Head of caudate nucleus (tissue), 42 donors: ENCODE measurements at regions not wholly inside any gene's neighbourhood (a gene's known extent, or its start where the extent isn't known, plus 50 kb on each side); places are given as distances from the start of the nearest gene placed in this dataset.

Source experiments
- DNase-seq, 42 donors: peaks; one replicate each; pipeline versions ENCODE4 v3.0.0 to v3.0.0-alpha.2; 2020 to 2021; ENCODE audit warnings: mixed read lengths in 7 of 42
- intact Hi-C: fragments of 100-400 bp; cut with DNase I; formaldehyde crosslinking; loops from one replicate; pipeline ENCODE4 v1.15.0; 2022

DNA sequence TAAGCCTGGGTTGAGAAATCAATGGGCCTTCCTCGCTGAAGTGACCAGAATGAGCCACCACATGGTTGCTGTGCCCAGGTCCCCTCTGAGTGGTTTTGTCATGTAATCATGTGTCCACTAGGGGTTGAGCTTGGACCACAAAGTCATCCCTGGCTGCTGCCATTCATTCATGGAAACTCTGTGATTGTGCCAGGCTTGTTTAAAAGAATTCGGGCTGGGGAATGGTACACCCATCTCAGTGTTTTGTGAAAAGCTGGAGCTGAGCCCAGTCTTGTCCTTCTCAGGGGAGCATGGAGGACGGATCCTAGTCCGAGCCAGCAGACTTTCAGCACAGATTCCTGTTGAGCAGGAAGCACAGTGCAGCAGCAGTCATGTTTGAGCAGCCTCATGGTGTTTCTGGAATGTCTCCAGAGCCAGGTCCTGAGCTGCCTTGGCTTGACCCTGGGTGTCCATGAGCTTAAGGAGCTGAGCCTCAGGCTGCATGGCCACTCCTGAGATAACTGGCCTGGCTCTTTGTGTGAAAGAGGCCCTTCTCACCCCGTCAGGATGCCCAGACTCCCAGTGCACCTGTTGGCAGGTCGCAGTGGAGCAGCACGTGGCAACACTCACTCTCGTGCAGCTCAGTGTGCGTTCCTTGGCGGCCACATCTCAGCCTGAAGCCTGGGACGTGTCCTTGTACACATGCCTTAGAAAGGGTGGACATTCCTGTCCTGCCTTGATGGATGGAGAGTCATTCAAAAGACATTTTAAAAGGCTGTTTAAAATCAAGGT is 260.3 kb upstream of the TPM1 start:
- DNase-seq: peak in 39 of 42 donors; percentile 21 to 85 (median 61)
- intact Hi-C loops: loop anchor here (5.0 kb wide), 1 partner anchor 310 kb away; no protein-coding TSS in a partner anchor

DNA sequence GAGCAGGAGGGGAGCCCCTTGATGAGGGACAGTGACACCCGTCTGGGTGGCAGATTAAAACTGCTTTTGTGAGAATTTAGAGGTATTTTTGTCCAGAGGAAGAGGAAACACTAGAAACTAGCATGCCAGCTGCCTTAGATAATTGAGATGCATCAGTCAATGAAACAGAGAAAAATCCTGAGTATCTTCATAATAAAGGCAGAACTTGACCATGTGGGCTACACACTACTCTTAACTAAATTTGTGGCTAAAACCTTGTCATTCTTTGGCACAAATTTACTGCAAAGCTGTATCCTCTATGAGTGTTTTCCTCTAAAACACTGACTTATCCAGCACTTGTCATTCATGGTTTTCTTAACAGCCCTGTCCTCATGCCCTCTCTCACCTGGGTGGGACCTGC is 259.7 kb upstream of the TPM1 start:
- no peak for DNase-seq
- intact Hi-C loops: loop anchor here (5.0 kb wide), 1 partner anchor 309 kb away; no protein-coding TSS in a partner anchor

GRCh38 chr15:62783303-62783957 is 259.1 kb upstream of the TPM1 start:
- intact Hi-C loops: loop anchor here (5.0 kb wide), 1 partner anchor 309 kb away; no protein-coding TSS in a partner anchor
- no peak for DNase-seq

DNA sequence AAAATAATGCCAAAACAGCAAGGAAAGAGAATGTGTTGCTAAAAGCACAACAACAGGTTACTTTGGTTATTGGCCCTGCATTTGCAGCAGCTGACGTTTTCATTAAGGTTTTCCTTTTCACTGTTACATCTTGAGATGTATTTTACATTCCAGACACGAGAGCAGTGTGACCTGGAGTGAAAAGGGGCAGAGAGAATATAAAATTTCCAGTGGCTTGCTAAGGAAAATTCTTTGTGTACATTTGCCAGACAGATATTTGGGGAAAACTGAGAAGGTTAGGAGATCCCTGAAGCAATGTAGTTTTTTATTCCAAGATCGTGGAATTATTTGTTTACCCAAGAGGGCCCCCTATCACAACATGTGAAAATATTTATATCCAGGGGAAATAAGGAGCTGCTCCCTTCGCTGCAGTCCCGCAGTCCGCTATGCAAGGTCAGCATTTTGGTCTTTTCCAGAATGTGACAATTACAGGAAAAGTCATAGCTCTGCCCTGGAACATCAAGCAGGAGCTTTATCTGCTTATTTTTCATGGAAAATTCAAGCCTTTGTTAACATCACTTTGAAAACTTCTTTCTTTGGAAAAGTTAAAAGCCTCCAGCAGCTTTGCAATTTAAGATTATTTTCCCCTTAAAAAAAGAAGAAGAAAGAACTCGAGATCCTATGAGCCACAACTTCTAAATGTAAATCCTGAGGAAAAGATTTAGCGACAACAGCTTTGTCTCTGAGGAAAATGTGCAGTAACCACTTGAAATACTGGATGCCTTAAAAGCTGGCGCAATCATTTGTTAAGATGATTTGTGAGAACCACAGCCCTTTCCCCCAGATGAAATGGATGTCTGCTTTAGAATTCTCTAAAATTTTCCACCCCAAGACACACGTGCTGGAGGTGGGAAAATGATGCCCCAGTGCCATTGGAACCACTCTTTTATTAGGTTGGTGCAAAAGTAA is 256.4 kb upstream of the TPM1 start:
- intact Hi-C loops: no loop called here

DNA sequence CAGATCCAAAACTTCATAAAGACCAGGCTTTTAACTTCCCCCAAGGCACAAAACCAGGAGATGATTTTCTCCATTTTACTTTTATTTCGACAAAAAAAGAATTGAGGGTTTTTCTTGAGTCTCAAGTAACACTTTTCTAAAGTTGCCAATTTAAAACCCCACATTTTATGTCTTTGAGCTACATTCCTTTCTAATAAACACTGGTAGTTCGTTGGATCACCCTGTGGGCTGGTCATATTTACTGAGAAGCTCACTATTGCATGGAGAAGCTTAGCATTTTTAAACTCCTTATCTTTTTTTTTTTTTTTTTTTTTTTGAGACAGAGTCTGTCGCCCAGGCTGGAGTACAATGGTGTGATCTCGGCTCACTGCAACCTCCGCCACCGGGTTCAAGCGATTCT is 255.1 kb upstream of the TPM1 start:
- intact Hi-C loops: no loop called here
- no peak for DNase-seq

More for the DNA sequence above, 256.4 kb upstream of the TPM1 start:
- DNase-seq: no peak

- intact Hi-C loops: no loop called here
- DNase-seq: no peak
Observed at GRCh38 chr15:62788224-62788623, 254.3 kb upstream of the TPM1 start.

- intact Hi-C loops: no loop called here
- no peak for DNase-seq
Observed at GRCh38 chr15:62790546-62790945, 252.0 kb upstream of the TPM1 start.

- intact Hi-C loops: no loop called here
Observed at GRCh38 chr15:62791694-62792093, 250.9 kb upstream of the TPM1 start.

DNA sequence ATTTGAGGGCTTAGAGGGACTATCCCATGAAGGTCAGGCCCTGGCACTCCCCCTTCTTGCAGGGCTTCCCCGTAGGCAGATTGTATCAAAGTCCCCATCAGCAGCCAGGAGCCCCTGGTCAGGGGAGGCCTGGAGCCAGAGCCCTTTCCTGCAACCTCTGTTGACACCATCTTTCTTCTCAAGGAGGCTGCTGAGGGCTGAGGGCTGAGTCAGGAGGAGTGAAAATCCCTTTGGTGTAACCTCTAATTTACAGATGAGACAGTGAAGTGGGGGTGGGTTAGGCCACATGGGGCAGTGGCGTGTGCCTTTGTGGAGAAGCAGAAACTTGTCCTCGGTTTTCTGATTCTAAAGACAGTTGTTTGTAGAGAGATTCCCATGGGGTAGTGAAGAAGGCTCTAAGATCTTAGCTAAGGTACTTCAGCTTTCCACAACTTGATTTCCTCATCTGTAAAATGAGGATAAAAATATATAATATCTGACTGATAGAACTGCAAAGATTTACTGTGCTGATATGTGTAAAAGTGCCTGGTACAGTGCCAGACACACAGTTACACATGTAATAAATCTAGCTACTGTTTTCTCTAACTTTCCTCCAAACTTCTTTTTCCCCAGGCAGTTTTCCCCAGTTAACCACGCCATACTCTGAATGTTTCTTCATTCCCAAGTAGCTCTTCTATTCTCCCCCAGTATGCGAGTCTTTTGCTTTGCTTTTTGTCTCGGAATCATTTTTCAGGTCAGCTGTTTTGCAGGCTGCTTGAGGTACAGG is 249.4 kb upstream of the TPM1 start:
- intact Hi-C loops: no loop called here
- DNase-seq: no peak

More at GRCh38 chr15:62791694-62792093, 250.9 kb upstream of the TPM1 start:
- no peak for DNase-seq

DNA sequence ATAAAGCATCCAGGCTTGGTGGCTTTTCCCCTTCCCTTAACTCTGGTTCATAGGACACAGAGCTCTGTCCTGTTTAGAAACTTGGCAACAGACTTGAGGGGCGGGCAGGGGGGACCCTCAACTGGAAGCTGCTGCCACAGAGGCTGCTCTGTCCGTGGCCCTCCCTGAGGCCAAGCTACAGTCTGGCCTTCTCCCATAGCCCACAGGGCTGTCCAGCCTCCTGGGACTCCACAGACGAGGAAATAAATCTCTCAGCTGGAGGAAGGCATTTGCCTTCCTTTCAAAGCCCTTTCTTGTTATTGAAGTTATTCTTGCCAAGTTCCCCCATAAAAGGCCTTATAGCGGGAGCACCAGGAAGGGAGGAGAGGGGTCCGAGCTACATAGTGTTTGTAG is 248.8 kb upstream of the TPM1 start:
- intact Hi-C loops: no loop called here
- peak in 2 of 42 donors; percentile 16 to 19 for DNase-seq

GRCh38 chr15:62795171-62795570 is 247.4 kb upstream of the TPM1 start:
- intact Hi-C loops: no loop called here
- DNase-seq: no peak

DNA sequence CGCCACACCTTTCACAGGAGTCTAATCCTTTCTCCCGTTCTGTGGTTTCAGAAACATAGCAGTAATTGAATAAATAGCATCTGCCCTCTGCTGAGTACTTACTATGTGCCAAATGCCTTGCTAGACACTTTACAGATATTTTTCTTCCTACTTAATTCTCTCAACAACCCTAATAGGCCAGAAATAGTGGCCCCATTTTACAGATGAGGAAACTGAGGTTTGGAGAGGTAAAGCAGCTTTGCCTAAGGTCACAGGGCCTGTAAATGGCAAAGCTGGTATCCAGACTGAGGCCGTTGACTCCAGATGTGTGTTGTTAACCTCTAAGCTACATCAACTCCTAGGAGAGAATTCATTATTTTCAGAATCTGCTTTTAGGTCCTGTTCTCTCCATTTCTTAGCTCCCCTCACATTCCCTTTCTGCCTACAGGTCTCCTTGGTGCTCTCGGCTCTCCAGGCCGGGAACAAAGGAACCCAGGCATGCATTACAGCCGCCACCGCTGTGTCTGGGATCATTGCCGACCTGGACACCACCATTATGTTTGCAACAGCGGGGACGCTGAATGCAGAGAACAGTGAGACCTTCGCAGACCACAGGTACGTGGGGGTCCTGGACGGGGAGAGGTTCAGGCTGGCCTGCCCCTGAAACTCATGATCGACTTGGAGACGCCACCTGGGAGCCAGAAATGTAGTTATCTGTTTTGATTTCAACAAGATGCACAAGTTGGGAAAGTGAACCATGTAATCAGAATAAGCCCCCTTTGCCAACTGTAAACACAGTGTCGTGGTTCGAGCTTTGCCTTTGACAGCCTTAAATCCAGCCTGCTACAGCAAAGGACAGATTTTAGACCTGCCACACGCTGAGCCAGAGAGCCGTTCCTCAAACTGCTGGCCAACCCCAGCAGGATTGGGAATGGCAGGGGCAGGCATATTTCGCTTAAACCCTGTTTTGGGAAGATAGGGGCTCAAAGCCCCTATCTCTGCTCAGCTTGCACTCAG is 246.5 kb upstream of the TPM1 start:
- intact Hi-C loops: no loop called here
- DNase-seq: no peak

DNA sequence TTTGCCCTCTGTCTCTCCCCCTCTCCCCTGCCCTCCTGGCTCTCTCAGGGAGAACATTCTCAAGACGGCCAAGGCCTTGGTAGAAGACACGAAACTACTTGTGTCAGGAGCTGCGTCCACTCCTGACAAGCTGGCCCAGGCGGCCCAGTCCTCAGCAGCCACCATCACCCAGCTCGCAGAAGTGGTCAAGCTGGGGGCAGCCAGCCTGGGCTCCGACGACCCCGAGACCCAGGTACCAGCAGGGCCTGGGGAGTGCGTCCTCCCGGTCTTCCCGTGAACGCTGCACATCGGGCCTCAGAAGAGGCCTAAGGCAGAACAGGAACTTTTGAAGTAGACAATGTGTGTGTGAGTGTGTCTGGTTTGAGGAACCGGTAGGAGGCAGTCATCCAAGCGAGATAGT is 245.4 kb upstream of the TPM1 start:
- intact Hi-C loops: no loop called here
- no peak for DNase-seq

DNA sequence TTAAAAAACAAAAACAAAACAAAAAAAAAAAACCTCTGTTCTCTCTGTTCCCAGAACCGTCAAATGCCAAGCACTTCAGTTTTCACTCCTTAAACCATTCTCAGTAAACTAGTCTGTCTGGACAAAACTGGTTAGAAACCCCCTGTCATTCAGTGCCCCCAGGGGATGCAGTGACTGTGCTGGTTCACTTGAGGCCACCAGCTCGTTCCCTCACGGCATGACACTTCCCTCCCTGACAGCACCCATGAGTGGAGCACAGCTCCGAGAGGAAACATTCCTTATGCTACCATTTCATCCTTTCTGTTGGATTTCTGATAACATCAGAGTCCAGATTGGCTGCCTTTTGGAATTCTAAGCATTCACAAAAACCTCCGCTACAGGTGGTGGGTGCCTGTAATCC is 244.0 kb upstream of the TPM1 start:
- intact Hi-C loops: no loop called here
- no peak for DNase-seq

DNA sequence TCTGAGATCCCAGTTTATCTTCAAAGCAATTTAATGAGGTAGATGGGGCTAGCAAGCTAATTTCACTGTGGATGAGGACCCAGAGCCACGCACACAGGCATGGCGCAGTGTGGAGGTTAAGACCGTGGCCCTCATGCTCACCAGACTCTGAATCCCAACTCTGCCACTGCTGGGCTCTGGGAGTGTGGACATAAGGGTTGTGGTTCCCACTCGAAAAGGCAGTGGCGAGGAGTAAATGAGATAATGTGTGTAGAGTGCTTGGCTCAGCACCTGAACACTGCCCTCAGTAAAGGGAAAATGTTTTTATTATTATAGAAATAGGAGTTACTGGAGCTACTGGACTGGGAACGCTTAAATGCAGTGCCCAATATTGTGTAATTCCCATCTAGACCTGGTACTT is 243.5 kb upstream of the TPM1 start:
- intact Hi-C loops: no loop called here
- DNase-seq: no peak

GRCh38 chr15:62799919-62800318 is 242.6 kb upstream of the TPM1 start:
- intact Hi-C loops: no loop called here
- DNase-seq: no peak

GRCh38 chr15:62802612-62803011 is 239.9 kb upstream of the TPM1 start:
- peak in 1 of 42 donors; percentile 33 for DNase-seq
- intact Hi-C loops: no loop called here
